Activated naive CD8-positive, alpha-beta T cell treated with anti-CD3 and anti-CD28 coated beads, Interleukin-2, amount 50 U/mL, for 24 hours (primary cell): ENCODE measurements at regions not wholly inside any gene's neighbourhood (a gene's known extent, or its start where the extent isn't known, plus 50 kb on each side); places are given as distances from the start of the nearest gene placed in this dataset.

Experiments
- ATAC-seq: fragments of 150-1000 bp; cut with Tn5 transposase; one replicate; pipeline ENCODE4 v1.10.0; 2021
- DNase-seq: peaks from one replicate; pipeline ENCODE4 v3.0.0; 2021
- H3K27ac Mint-ChIP-seq: one replicate; pipeline ENCODE4 v1.8.0; 2021; ENCODE audit warnings: mild to moderate bottlenecking, mixed read lengths
- H3K27me3 Mint-ChIP-seq: one replicate; pipeline ENCODE4 v1.8.0; 2021; ENCODE audit warnings: mixed read lengths
- H3K36me3 Mint-ChIP-seq: one replicate; pipeline ENCODE4 v1.8.0; 2021; ENCODE audit warnings: low read depth, mixed read lengths
- H3K4me1 Mint-ChIP-seq: one replicate; pipeline ENCODE4 v1.8.0; 2021; ENCODE audit warnings: mixed read lengths
- H3K4me3 Mint-ChIP-seq: one replicate; pipeline ENCODE4 v1.8.0; 2021; ENCODE audit warnings: mild to moderate bottlenecking, moderate library complexity, mixed read lengths
- H3K9me3 Mint-ChIP-seq: one replicate; pipeline ENCODE4 v1.8.0; 2021; ENCODE audit warnings: mixed read lengths

- Mint-ChIP-seq H3K9me3 (no peaks in the 10 kb centered on the region), H3K27ac (no peak overlapping the region), H3K4me1 (no peaks in the 10 kb centered on the region), H3K4me3 (no peak overlapping the region), H3K27me3 (no peaks in the 10 kb centered on the region), H3K36me3 (no peaks in the 10 kb centered on the region)
- DNase-seq (no peak), ATAC-seq (no peak)
These were observed 357.0 kb upstream of the ZNF608 start for GRCh38 chr5:125103459-125103858.

GRCh38 chr5:125106271-125106670 is 359.8 kb upstream of the ZNF608 start:
- Mint-ChIP-seq H3K9me3 (peaks cover 3% of the 10 kb centered on the region), H3K4me1 (no peaks in the 10 kb centered on the region), H3K27me3 (no peaks in the 10 kb centered on the region), H3K4me3 (no peak overlapping the region), H3K27ac (no peak overlapping the region), H3K36me3 (no peaks in the 10 kb centered on the region)
- no peak for DNase-seq
- ATAC-seq, result no peak

DNA sequence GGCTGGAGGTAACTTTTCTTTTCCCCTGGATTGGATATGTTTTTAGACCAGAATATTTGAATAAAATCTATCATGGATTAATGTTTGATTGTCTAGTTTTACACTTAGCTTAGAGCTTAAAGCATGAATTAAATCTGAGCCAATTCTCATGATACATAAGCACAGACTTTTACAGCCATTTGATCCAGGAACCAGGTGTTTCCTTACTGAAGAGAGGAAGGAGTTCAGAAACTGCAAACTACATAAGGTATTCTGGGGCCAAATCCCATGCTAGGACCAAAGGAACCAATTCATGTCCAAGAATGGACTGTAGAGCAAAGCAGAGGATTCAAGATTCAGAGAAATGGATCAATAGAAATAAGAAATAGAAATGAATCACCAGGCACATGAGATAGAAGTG is 360.4 kb upstream of the ZNF608 start:
- Mint-ChIP-seq H3K9me3 (peaks cover 9% of the 10 kb centered on the region), H3K4me3 (no peak overlapping the region)
- ATAC-seq, result no peak

GRCh38 chr5:125109293-125109692 is 362.9 kb upstream of the ZNF608 start:
- peaks cover 2% of the 10 kb centered on the region for H3K4me1 Mint-ChIP-seq
- no peak overlapping the region for H3K4me3 Mint-ChIP-seq
- ATAC-seq, result no peak
- no peaks in the 10 kb centered on the region for H3K36me3 Mint-ChIP-seq
- no peak overlapping the region for H3K27ac Mint-ChIP-seq
- no peaks in the 10 kb centered on the region for H3K27me3 Mint-ChIP-seq
- H3K9me3 Mint-ChIP-seq, result peaks cover 9% of the 10 kb centered on the region
- DNase-seq, result no peak

More for the DNA sequence above, 360.4 kb upstream of the ZNF608 start:
- no peaks in the 10 kb centered on the region for H3K27me3 Mint-ChIP-seq
- no peaks in the 10 kb centered on the region for H3K4me1 Mint-ChIP-seq
- DNase-seq, result no peak
- H3K36me3 Mint-ChIP-seq, result no peaks in the 10 kb centered on the region
- no peak overlapping the region for H3K27ac Mint-ChIP-seq

- no peaks in the 10 kb centered on the region for H3K36me3 Mint-ChIP-seq
- H3K9me3 Mint-ChIP-seq, result peaks cover 9% of the 10 kb centered on the region
- no peak overlapping the region for H3K4me3 Mint-ChIP-seq
- peaks cover 2% of the 10 kb centered on the region for H3K4me1 Mint-ChIP-seq
- no peak overlapping the region for H3K27ac Mint-ChIP-seq
- DNase-seq (no peak), ATAC-seq (no peak)
- H3K27me3 Mint-ChIP-seq, result no peaks in the 10 kb centered on the region
These were observed 363.4 kb upstream of the ZNF608 start for GRCh38 chr5:125109816-125110215.

GRCh38 chr5:125112196-125112595 is 365.8 kb upstream of the ZNF608 start:
- peaks cover 9% of the 10 kb centered on the region for H3K9me3 Mint-ChIP-seq
- H3K27ac Mint-ChIP-seq, result no peak overlapping the region
- no peaks in the 10 kb centered on the region for H3K27me3 Mint-ChIP-seq
- no peak for ATAC-seq
- no peak for DNase-seq
- H3K36me3 Mint-ChIP-seq, result no peaks in the 10 kb centered on the region
- H3K4me1 Mint-ChIP-seq, result peaks cover 2% of the 10 kb centered on the region
- H3K4me3 Mint-ChIP-seq, result no peak overlapping the region

GRCh38 chr5:125113328-125113727 is 366.9 kb upstream of the ZNF608 start:
- Mint-ChIP-seq H3K4me1 (peaks cover 2% of the 10 kb centered on the region), H3K27me3 (peaks cover 2% of the 10 kb centered on the region), H3K36me3 (no peaks in the 10 kb centered on the region), H3K9me3 (peaks cover 9% of the 10 kb centered on the region), H3K27ac (no peak overlapping the region), H3K4me3 (no peak overlapping the region)
- DNase-seq (no peak), ATAC-seq (no peak)

- H3K36me3 Mint-ChIP-seq, result no peaks in the 10 kb centered on the region
- DNase-seq, result no peak
- peaks cover 2% of the 10 kb centered on the region for H3K4me1 Mint-ChIP-seq
- H3K4me3 Mint-ChIP-seq, result no peak overlapping the region
- H3K27ac Mint-ChIP-seq, result no peak overlapping the region
- H3K27me3 Mint-ChIP-seq, result peaks cover 2% of the 10 kb centered on the region
- H3K9me3 Mint-ChIP-seq, result peaks cover 9% of the 10 kb centered on the region
- ATAC-seq, result no peak
These were observed 368.7 kb upstream of the ZNF608 start for GRCh38 chr5:125115195-125115525.

GRCh38 chr5:125117566-125117965 is 371.1 kb upstream of the ZNF608 start:
- ATAC-seq (no peak), DNase-seq (no peak)
- no peaks in the 10 kb centered on the region for H3K9me3 Mint-ChIP-seq
- peaks cover 2% of the 10 kb centered on the region for H3K27me3 Mint-ChIP-seq
- peaks cover 2% of the 10 kb centered on the region for H3K4me1 Mint-ChIP-seq
- H3K4me3 Mint-ChIP-seq, result no peak overlapping the region
- no peak overlapping the region for H3K27ac Mint-ChIP-seq
- no peaks in the 10 kb centered on the region for H3K36me3 Mint-ChIP-seq

DNA sequence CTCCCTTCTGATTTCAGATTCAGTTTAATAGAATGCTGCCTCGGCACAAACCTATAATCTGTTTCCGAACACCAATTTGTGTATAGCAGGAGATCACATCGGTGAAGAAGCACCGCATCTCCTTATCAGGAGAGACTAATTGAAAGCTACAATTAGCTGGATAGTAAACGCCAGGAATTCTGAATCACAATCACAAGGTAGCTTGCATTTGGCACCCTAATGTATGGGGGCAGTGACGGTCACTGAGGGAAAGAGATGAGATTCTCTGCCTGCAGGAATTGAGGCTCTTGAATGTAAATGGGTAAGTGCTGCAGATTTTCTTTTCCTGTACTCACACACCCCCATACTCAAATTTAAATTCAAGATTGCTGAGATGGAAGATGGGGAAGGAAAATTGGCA is 373.6 kb upstream of the ZNF608 start:
- Mint-ChIP-seq H3K27me3 (peaks cover 2% of the 10 kb centered on the region), H3K36me3 (no peaks in the 10 kb centered on the region), H3K27ac (no peak overlapping the region), H3K4me1 (no peaks in the 10 kb centered on the region), H3K9me3 (no peaks in the 10 kb centered on the region), H3K4me3 (no peak overlapping the region)
- no peak for DNase-seq
- no peak for ATAC-seq

- no peak overlapping the region for H3K4me3 Mint-ChIP-seq
- H3K27ac Mint-ChIP-seq, result no peak overlapping the region
- DNase-seq (no peak), ATAC-seq (no peak)
- H3K9me3 Mint-ChIP-seq, result peaks cover 6% of the 10 kb centered on the region
- no peaks in the 10 kb centered on the region for H3K4me1 Mint-ChIP-seq
- H3K36me3 Mint-ChIP-seq, result no peaks in the 10 kb centered on the region
- H3K27me3 Mint-ChIP-seq, result no peaks in the 10 kb centered on the region
These were observed 378.8 kb upstream of the ZNF608 start for GRCh38 chr5:125125031-125125823.

DNA sequence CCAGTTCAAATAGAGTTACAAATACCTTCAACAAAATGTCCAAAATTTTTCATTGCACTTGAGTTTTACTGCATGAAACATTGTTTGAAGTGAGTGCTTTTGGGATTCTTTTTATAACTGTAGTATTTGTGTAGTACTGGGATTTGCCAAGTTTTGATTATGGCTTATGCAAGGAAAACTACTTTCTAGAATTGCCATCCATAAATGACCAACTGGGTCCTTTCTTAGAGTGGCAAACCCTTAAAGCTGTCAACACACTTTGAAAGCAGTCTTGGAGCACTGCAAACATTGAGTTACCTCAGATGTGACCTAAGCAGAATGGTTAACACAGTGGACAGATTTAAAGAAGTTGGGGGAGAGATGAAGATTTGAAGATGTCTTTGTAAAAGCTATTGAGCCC is 379.6 kb upstream of the ZNF608 start:
- no peaks in the 10 kb centered on the region for H3K27me3 Mint-ChIP-seq
- no peak overlapping the region for H3K27ac Mint-ChIP-seq
- DNase-seq (no peak), ATAC-seq (no peak)
- H3K9me3 Mint-ChIP-seq, result peaks cover 6% of the 10 kb centered on the region
- no peaks in the 10 kb centered on the region for H3K36me3 Mint-ChIP-seq
- no peaks in the 10 kb centered on the region for H3K4me1 Mint-ChIP-seq
- H3K4me3 Mint-ChIP-seq, result no peak overlapping the region

GRCh38 chr5:125129151-125129806 is 382.8 kb upstream of the ZNF608 start:
- no peaks in the 10 kb centered on the region for H3K4me1 Mint-ChIP-seq
- ATAC-seq, result no peak
- H3K36me3 Mint-ChIP-seq, result no peaks in the 10 kb centered on the region
- peaks cover 6% of the 10 kb centered on the region for H3K9me3 Mint-ChIP-seq
- no peaks in the 10 kb centered on the region for H3K27me3 Mint-ChIP-seq
- H3K4me3 Mint-ChIP-seq, result no peak overlapping the region
- no peak overlapping the region for H3K27ac Mint-ChIP-seq
- no peak for DNase-seq

- DNase-seq, result no peak
- no peak overlapping the region for H3K27ac Mint-ChIP-seq
These were observed 384.2 kb upstream of the ZNF608 start for GRCh38 chr5:125130591-125130990.

GRCh38 chr5:125134216-125135081 is 388.0 kb upstream of the ZNF608 start:
- H3K36me3 Mint-ChIP-seq, result peaks cover 4% of the 10 kb centered on the region
- H3K4me3 Mint-ChIP-seq, result no peak overlapping the region
- no peak for DNase-seq
- H3K4me1 Mint-ChIP-seq, result no peaks in the 10 kb centered on the region
- H3K27me3 Mint-ChIP-seq, result no peaks in the 10 kb centered on the region
- no peak overlapping the region for H3K27ac Mint-ChIP-seq
- peaks cover 8% of the 10 kb centered on the region for H3K9me3 Mint-ChIP-seq
- ATAC-seq, result no peak

More at GRCh38 chr5:125130591-125130990, 384.2 kb upstream of the ZNF608 start:
- H3K36me3 Mint-ChIP-seq, result no peaks in the 10 kb centered on the region
- no peaks in the 10 kb centered on the region for H3K27me3 Mint-ChIP-seq
- ATAC-seq, result no peak
- no peaks in the 10 kb centered on the region for H3K4me1 Mint-ChIP-seq
- no peak overlapping the region for H3K4me3 Mint-ChIP-seq
- peaks cover 6% of the 10 kb centered on the region for H3K9me3 Mint-ChIP-seq
